OCI-LY3 (cell line): ENCODE measurements at regions not wholly inside any gene's neighbourhood (a gene's known extent, or its start where the extent isn't known, plus 50 kb on each side); places are given as distances from the start of the nearest gene placed in this dataset.

Experiments
- H2AFZ ChIP-seq: fragments of 200-600, 300-600 bp; shearing (Covaris generic); 2 replicates; pipeline ENCODE4 v1.6.0; 2014; ENCODE audit warnings: antibody characterized with exemption, low read depth, low read length
- H3K27ac ChIP-seq: fragments of 200-600, 300-600 bp; sonication (generic); 2 replicates; pipeline ENCODE4 v1.5.1; 2014; ENCODE audit warnings: mild to moderate bottlenecking, low read length, moderate library complexity, mixed read lengths
- H3K27me3 ChIP-seq: fragments of 200-600, 300-600 bp; sonication (generic); 2 replicates; pipeline ENCODE4 v1.6.1; 2014; ENCODE audit warnings: low read depth, low read length, mixed read lengths
- H3K36me3 ChIP-seq: fragments of 200-600, 300-600 bp; sonication (generic); replicated peaks from 2 replicates; pipeline ENCODE3; 2014; ENCODE audit warnings: low read depth, low read length, mixed read lengths
- H3K4me1 ChIP-seq: fragments of 300-600, 200-600 bp; sonication (generic); 2 replicates; pipeline ENCODE4 v1.6.1; 2014; ENCODE audit warnings: low read length, mixed read lengths
- H3K4me2 ChIP-seq: fragments of 200-600, 300-600 bp; sonication (generic); 2 replicates; pipeline ENCODE4 v1.6.1; 2014; ENCODE audit warnings: low read length, mixed read lengths
- H3K4me3 ChIP-seq: fragments of 300-600, 200-600 bp; sonication (generic); 2 replicates; pipeline ENCODE4 v1.5.1; 2014; ENCODE audit warnings: antibody characterized with exemption, mild to moderate bottlenecking, low read length, moderate library complexity
- H3K79me2 ChIP-seq: fragments of 300-600, 200-600 bp; shearing (Covaris generic); 2 replicates; pipeline ENCODE4 v1.6.1; 2014; ENCODE audit warnings: mild to moderate bottlenecking, low read length, mixed read lengths
- H3K9ac ChIP-seq: fragments of 300-600, 200-600 bp; shearing (Covaris generic); 2 replicates; pipeline ENCODE4 v1.6.0; 2014; ENCODE audit warnings: mild to moderate bottlenecking, low read length, moderate library complexity
- H3K9me3 ChIP-seq: fragments of 200-600, 300-600 bp; shearing (Covaris generic); 2 replicates; pipeline ENCODE4 v1.6.1; 2014; ENCODE audit warnings: low read length, mixed read lengths; ENCODE audit not compliant: insufficient read depth
- H4K20me1 ChIP-seq: fragments of 200-600, 300-600 bp; sonication (generic); 2 replicates; pipeline ENCODE4 v1.6.1; 2016; ENCODE audit warnings: low read length, mixed read lengths; ENCODE audit not compliant: insufficient read depth
- EZH2phosphoT487 ChIP-seq: fragments of 200-600 bp; shearing (Covaris generic); IDR thresholded peaks from 2 replicates; pipeline ENCODE4 v1.6.1; 2018; ENCODE audit warnings: antibody characterized with exemption, mixed run types, low read depth
- TF ChIP-seq, protein P1 (sequence below): fragments of 200-600, 300-600 bp; sonication (generic); IDR thresholded peaks from 2 replicates; pipeline ENCODE4 v1.5.1; 2014; ENCODE audit warnings: antibody characterized with exemption, low read length, low read depth

DNA sequence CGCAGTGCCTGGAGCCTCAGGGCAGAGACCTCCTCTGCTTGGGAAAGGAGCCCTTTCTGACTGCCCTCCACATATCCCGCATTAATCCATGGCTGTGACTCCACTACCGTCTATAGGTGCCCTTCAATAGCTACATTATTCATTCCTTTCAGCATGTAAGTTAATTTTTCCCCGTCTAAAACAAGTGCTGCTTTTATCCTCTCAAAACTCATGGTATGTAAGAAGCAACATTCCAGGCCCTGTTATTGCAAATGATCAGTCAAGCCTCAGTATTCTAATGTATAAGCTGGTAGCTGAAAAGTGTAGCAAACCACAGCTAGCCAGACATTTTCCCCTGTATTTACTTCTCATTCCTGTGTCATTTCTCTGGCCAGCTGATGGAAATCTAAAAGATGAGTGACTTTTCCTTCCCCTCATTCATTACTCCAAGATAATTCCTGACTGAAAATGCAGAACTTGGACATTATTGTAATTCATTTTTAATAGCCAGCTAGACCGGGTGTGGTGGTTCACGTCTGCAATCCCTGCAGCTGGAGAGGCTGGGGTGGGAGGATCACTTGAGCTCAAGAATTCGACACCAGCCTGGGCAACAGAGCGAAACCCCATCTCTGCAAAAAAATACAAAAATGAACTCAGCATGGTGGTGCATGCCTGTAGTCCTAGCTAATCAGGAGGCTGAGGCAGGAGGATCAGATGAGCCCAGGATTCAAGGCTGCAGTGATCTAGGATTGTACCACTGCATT is 88.5 kb upstream of the SOD1 start:
- H3K4me2 ChIP-seq, result no peak overlapping the region
- no peak overlapping the region for H2AFZ ChIP-seq
- H3K4me1 ChIP-seq, result no peaks in the 10 kb centered on the region
- H3K27ac ChIP-seq, result no peak overlapping the region
- no peak for TF ChIP-seq EZH2phosphoT487
- TF ChIP-seq, protein P1, sequence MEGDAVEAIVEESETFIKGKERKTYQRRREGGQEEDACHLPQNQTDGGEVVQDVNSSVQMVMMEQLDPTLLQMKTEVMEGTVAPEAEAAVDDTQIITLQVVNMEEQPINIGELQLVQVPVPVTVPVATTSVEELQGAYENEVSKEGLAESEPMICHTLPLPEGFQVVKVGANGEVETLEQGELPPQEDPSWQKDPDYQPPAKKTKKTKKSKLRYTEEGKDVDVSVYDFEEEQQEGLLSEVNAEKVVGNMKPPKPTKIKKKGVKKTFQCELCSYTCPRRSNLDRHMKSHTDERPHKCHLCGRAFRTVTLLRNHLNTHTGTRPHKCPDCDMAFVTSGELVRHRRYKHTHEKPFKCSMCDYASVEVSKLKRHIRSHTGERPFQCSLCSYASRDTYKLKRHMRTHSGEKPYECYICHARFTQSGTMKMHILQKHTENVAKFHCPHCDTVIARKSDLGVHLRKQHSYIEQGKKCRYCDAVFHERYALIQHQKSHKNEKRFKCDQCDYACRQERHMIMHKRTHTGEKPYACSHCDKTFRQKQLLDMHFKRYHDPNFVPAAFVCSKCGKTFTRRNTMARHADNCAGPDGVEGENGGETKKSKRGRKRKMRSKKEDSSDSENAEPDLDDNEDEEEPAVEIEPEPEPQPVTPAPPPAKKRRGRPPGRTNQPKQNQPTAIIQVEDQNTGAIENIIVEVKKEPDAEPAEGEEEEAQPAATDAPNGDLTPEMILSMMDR, result no peak
- no peaks in the 10 kb centered on the region for H4K20me1 ChIP-seq
- 0 out of 2 replicates have a peak, but pooled peaks cover 2% of the 10 kb centered on the region for H3K9me3 ChIP-seq
- H3K79me2 ChIP-seq, result no peaks in the 10 kb centered on the region
- no peak overlapping the region for H3K4me3 ChIP-seq
- H3K27me3 ChIP-seq, result no peaks in the 10 kb centered on the region
- H3K36me3 ChIP-seq, result no peaks in the 10 kb centered on the region
- H3K9ac ChIP-seq, result no peak overlapping the region

GRCh38 chr21:31566611-31567010 is 92.9 kb upstream of the SOD1 start:
- H3K27ac ChIP-seq, result no peak overlapping the region
- H3K79me2 ChIP-seq, result no peaks in the 10 kb centered on the region
- no peaks in the 10 kb centered on the region for H3K36me3 ChIP-seq
- H3K4me2 ChIP-seq, result no peak overlapping the region
- TF ChIP-seq, protein P1, result no peak
- no peak for TF ChIP-seq EZH2phosphoT487
- no peak overlapping the region for H3K4me3 ChIP-seq
- no peak overlapping the region for H2AFZ ChIP-seq
- no peaks in the 10 kb centered on the region for H3K27me3 ChIP-seq
- no peaks in the 10 kb centered on the region for H3K4me1 ChIP-seq
- no peaks in the 10 kb centered on the region for H3K9me3 ChIP-seq
- no peaks in the 10 kb centered on the region for H4K20me1 ChIP-seq
- no peak overlapping the region for H3K9ac ChIP-seq

- Histone ChIP-seq H3K4me3 (no peak overlapping the region), H3K9me3 (no peaks in the 10 kb centered on the region), H3K79me2 (no peaks in the 10 kb centered on the region), H3K9ac (no peak overlapping the region), H4K20me1 (no peaks in the 10 kb centered on the region), H3K27ac (no peak overlapping the region), H3K36me3 (no peaks in the 10 kb centered on the region), H2AFZ (no peak overlapping the region), H3K27me3 (no peaks in the 10 kb centered on the region), H3K4me2 (no peak overlapping the region), H3K4me1 (peaks cover 2% of the 10 kb centered on the region; the same call in 1 of the 2 replicates)
- TF ChIP-seq, protein P1, result peak; percentile 25
- no peak for TF ChIP-seq EZH2phosphoT487
These were observed 93.4 kb upstream of the SOD1 start for GRCh38 chr21:31566064-31566463.

DNA sequence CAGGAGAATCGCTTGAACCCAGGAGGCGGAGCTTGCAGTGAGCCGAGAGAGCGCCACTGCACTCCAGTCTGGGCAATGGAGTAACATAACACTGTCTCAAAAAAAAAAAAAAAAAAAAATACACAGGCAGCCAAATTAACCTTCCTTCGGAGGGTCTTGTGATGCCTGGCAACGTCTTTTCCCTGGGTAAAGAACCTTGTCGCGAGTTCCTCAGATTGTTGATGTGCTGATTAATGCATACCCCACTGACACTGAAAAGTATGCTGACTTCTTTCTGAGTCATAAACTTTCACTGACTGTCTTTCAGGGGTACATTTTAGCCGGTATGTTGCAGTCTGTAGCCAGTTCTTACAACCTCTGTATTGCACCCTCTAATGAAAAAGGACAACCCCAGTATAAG is 95.1 kb upstream of the SOD1 start:
- Histone ChIP-seq H3K4me3 (no peak overlapping the region), H3K36me3 (no peaks in the 10 kb centered on the region), H3K27ac (no peak overlapping the region), H4K20me1 (no peaks in the 10 kb centered on the region), H3K4me2 (no peak overlapping the region), H3K9ac (no peak overlapping the region), H3K79me2 (no peaks in the 10 kb centered on the region), H3K9me3 (no peaks in the 10 kb centered on the region), H2AFZ (no peak overlapping the region), H3K27me3 (no peaks in the 10 kb centered on the region), H3K4me1 (peaks cover 5% of the 10 kb centered on the region; the same call in 1 of the 2 replicates)
- TF ChIP-seq, protein P1, result no peak
- TF ChIP-seq EZH2phosphoT487, result no peak
